Adrenal gland (tissue), 5 donors: ENCODE measurements at regions not wholly inside any gene's neighbourhood (a gene's known extent, or its start where the extent isn't known, plus 50 kb on each side); places are given as distances from the start of the nearest gene placed in this dataset.

Experiments
- CTCF ChIP-seq, 6 experiments: fragments of 450-650 bp in 4 of 6; fragments of 200-600 bp in 2 of 6; sonication (generic) in 1 of 6; IDR thresholded peaks; 1 replicate in 5 of 6; 2 replicates in 1 of 6; pipeline versions ENCODE4 v1.5.1 to v1.8.0; 2016 to 2021; ENCODE audit warnings: antibody characterized with exemption in 6 of 6, mild to moderate bottlenecking in 2 of 6, moderate library complexity in 1 of 6
- POLR2A ChIP-seq, 2 donors: fragments of 450-650 bp; IDR thresholded peaks; one replicate each; pipeline ENCODE4 v1.6.1; 2017; ENCODE audit warnings: antibody characterized with exemption in 2 of 2, mild to moderate bottlenecking in 2 of 2, moderate library complexity in 1 of 2
- donor health status: DM: no; HTN: no; CAD: no.

GRCh38 chr12:92593734-92594402 lies 108.9 kb upstream of the PLEKHG7 start:
- no peak for TF ChIP-seq CTCF (IDR thresholded peaks at IDR 0.05)
- no peak for TF ChIP-seq POLR2A (IDR thresholded peaks at IDR 0.05)
